OCI-LY3 (cell line): ENCODE measurements at regions not wholly inside any gene's neighbourhood (a gene's known extent, or its start where the extent isn't known, plus 50 kb on each side); places are given as distances from the start of the nearest gene placed in this dataset.

Experiments used
- EZH2phosphoT487 ChIP-seq: fragments of 200-600 bp; shearing (Covaris generic); IDR thresholded peaks from 2 replicates; pipeline ENCODE4 v1.6.1; 2018; ENCODE audit warnings: antibody characterized with exemption, mixed run types, low read depth
- TF ChIP-seq, protein P1 (sequence below): fragments of 200-600, 300-600 bp; sonication (generic); IDR thresholded peaks from 2 replicates; pipeline ENCODE4 v1.5.1; 2014; ENCODE audit warnings: antibody characterized with exemption, low read length, low read depth

DNA sequence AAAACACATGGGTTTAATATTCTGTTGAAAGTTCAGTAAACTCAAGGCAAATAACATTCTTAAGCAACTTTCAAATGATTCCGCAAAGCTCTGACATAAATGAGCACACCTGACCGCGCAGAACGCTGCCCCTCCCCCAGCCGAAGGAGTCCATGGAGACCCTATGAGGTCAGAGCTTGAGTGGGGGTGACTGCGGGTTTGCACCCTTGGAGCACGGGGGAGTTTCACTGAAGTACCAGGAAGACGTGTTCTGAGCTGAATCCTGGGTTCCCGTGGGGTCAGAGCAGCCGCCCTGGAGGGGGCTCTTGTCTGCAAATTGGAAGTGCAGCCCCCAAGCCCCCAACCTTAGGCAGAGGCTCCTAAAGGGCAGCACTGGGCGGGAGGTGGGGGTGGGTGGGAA lies 324.1 kb upstream of the SFSWAP start:
- TF ChIP-seq, protein P1, sequence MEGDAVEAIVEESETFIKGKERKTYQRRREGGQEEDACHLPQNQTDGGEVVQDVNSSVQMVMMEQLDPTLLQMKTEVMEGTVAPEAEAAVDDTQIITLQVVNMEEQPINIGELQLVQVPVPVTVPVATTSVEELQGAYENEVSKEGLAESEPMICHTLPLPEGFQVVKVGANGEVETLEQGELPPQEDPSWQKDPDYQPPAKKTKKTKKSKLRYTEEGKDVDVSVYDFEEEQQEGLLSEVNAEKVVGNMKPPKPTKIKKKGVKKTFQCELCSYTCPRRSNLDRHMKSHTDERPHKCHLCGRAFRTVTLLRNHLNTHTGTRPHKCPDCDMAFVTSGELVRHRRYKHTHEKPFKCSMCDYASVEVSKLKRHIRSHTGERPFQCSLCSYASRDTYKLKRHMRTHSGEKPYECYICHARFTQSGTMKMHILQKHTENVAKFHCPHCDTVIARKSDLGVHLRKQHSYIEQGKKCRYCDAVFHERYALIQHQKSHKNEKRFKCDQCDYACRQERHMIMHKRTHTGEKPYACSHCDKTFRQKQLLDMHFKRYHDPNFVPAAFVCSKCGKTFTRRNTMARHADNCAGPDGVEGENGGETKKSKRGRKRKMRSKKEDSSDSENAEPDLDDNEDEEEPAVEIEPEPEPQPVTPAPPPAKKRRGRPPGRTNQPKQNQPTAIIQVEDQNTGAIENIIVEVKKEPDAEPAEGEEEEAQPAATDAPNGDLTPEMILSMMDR = no peak
- no peak for TF ChIP-seq EZH2phosphoT487
